ENCODE measurements at regions not wholly inside any gene's neighbourhood (a gene's known extent, or its start where the extent isn't known, plus 50 kb on each side); places are given as distances from the start of the nearest gene placed in this dataset.

DNA sequence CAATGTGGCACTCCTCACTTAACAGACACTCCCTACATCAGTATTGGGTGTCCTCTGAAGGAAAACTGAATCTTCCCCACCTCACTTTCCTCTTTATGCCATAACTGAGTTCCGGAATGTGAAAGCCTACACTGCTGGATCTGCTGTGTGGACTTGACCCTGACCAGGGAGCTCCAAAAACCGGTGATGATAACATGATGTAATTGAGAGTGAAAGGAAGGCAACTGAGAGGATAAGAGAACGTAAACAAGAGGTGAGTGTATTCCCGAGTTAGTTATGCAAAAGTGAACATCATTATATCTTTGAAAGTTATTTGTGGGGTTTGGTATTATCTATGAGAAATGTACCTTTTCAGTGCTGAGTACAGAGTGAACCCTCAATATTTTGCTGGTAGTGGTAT is 1794.8 kb downstream of the MRPL39 start:
- 93% methylated on average over 2 of the region's 4 CpGs for WGBS (ENCODE audit: insufficient coverage)
- intact Hi-C loops (cut with micrococcal nuclease), result no loop called here
- H3K4me3 ChIP-seq (ENCODE audit: control extremely low read depth in 1 of 5, extremely low read depth in 1 of 5, insufficient read depth in 1 of 5, low read depth in 2 of 5, low read length in 4 of 5), result no peak overlapping the region
- peak overlapping the region; percentile 56 for H2AFZ ChIP-seq (ENCODE audit: insufficient read depth, low read depth, low read length, poor library complexity, severe bottlenecking)
- no peaks in the 10 kb centered on the region for H4K20me1 ChIP-seq (ENCODE audit: control insufficient read depth, insufficient read depth, low read length, poor library complexity, severe bottlenecking)
- H3K9me3 Mint-ChIP-seq (ENCODE audit: insufficient read depth), result no peaks in the 10 kb centered on the region
- H3K27ac ChIP-seq (ENCODE audit: low read length in 2 of 2), result no peak overlapping the region
- H3K4me1 Mint-ChIP-seq, result peaks cover 14% of the 10 kb centered on the region
- H3K36me3 ChIP-seq (replicated peaks in 1 of 2; ENCODE audit: control extremely low read depth in 1 of 2, control insufficient read depth in 1 of 2, extremely low read depth in 1 of 2, insufficient read depth in 2 of 2, low read length in 1 of 2), result no peaks in the 10 kb centered on the region
- no peaks in the 10 kb centered on the region for H3K27me3 Mint-ChIP-seq
- H3K79me2 ChIP-seq (ENCODE audit: control insufficient read depth, insufficient read depth, low read length), result no peaks in the 10 kb centered on the region
- H3K4me3 Mint-ChIP-seq, result no peak overlapping the region
- no peak for TF ChIP-seq EZH2 (IDR thresholded peaks at IDR 0.05; ENCODE audit: borderline replicate concordance, insufficient read depth, low read depth, low read length, poor library complexity, severe bottlenecking)
- TF ChIP-seq, protein P1, sequence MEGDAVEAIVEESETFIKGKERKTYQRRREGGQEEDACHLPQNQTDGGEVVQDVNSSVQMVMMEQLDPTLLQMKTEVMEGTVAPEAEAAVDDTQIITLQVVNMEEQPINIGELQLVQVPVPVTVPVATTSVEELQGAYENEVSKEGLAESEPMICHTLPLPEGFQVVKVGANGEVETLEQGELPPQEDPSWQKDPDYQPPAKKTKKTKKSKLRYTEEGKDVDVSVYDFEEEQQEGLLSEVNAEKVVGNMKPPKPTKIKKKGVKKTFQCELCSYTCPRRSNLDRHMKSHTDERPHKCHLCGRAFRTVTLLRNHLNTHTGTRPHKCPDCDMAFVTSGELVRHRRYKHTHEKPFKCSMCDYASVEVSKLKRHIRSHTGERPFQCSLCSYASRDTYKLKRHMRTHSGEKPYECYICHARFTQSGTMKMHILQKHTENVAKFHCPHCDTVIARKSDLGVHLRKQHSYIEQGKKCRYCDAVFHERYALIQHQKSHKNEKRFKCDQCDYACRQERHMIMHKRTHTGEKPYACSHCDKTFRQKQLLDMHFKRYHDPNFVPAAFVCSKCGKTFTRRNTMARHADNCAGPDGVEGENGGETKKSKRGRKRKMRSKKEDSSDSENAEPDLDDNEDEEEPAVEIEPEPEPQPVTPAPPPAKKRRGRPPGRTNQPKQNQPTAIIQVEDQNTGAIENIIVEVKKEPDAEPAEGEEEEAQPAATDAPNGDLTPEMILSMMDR (IDR thresholded peaks at IDR 0.05), result no peak
- H3K9ac ChIP-seq (ENCODE audit: low read length), result no peak overlapping the region
- peaks cover 11 to 17% of the 10 kb centered on the region in 2 donors for H3K4me1 ChIP-seq (ENCODE audit: control insufficient read depth in 2 of 2, insufficient read depth in 2 of 2, low read length in 2 of 2)
- H3K9me3 ChIP-seq (ENCODE audit: control extremely low read depth in 1 of 3, control insufficient read depth in 2 of 3, insufficient read depth in 1 of 3, low read length in 2 of 3), result peaks cover 0 to 10% (median 0%) of the 10 kb centered on the region in 3 donors
- DNase-seq (no peak), ATAC-seq (ENCODE audit: low read depth) (no peak)
- ChIA-PET POLR2A (no interaction called here), CTCF (interaction anchor here (1.2 kb wide), 1 partner anchor 40 kb away, joined by 3 read pairs; no protein-coding TSS in a partner anchor)
- H3K27ac Mint-ChIP-seq, result no peak overlapping the region
- H3K27me3 ChIP-seq (replicated peaks in 1 of 4; ENCODE audit: control extremely low read depth in 1 of 4, control insufficient read depth in 3 of 4, insufficient read depth in 4 of 4, low read length in 3 of 4), result no peaks in the 10 kb centered on the region
- peak overlapping the region; percentile 39 for H3K4me2 ChIP-seq (replicated peaks; ENCODE audit: low read depth, low read length, poor library complexity, severe bottlenecking)

DNA sequence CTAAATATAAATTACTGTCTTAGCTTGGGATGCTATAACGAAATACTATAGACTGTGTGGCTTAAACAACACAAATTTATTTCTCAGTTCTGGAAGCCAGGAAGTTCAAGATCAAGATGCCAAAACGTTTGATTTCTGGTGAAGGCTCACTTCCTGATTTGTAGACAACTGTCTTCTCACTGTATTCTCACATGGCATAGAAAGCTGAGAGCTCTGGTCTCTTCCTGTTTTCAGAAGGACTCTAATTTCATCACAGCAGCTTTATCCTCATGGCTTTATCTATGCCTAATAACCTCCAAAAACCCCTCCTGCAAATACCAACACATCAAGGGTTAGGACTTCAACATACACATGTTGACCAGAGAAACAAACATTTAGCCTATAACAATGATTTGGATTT is 1795.5 kb downstream of the MRPL39 start:
- Histone ChIP-seq H3K27me3 (replicated peaks in 1 of 4; ENCODE audit: control extremely low read depth in 1 of 4, control insufficient read depth in 3 of 4, insufficient read depth in 4 of 4, low read length in 3 of 4) (no peaks in the 10 kb centered on the region), H3K4me3 (ENCODE audit: control extremely low read depth in 1 of 5, extremely low read depth in 1 of 5, insufficient read depth in 1 of 5, low read depth in 2 of 5, low read length in 4 of 5) (no peak overlapping the region), H4K20me1 (ENCODE audit: control insufficient read depth, insufficient read depth, low read length, poor library complexity, severe bottlenecking) (no peaks in the 10 kb centered on the region), H3K79me2 (ENCODE audit: control insufficient read depth, insufficient read depth, low read length) (no peaks in the 10 kb centered on the region), H3K36me3 (replicated peaks in 1 of 2; ENCODE audit: control extremely low read depth in 1 of 2, control insufficient read depth in 1 of 2, extremely low read depth in 1 of 2, insufficient read depth in 2 of 2, low read length in 1 of 2) (no peaks in the 10 kb centered on the region), H2AFZ (ENCODE audit: insufficient read depth, low read depth, low read length, poor library complexity, severe bottlenecking) (peak overlapping the region; percentile 56), H3K9me3 (ENCODE audit: control extremely low read depth in 1 of 3, control insufficient read depth in 2 of 3, insufficient read depth in 1 of 3, low read length in 2 of 3) (peaks cover 0 to 13% (median 0%) of the 10 kb centered on the region in 3 donors), H3K4me1 (ENCODE audit: control insufficient read depth in 2 of 2, insufficient read depth in 2 of 2, low read length in 2 of 2) (peaks cover 11 to 17% of the 10 kb centered on the region in 2 donors), H3K9ac (ENCODE audit: low read length) (no peak overlapping the region), H3K27ac (ENCODE audit: low read length in 2 of 2) (peak overlapping the region in 1 of 2 donors; percentile 21), H3K4me2 (replicated peaks; ENCODE audit: low read depth, low read length, poor library complexity, severe bottlenecking) (peak overlapping the region; percentile 39)
- intact Hi-C loops (cut with micrococcal nuclease), result no loop called here
- peak overlapping the region; percentile 50 for H3K27ac Mint-ChIP-seq
- peaks cover 14% of the 10 kb centered on the region for H3K4me1 Mint-ChIP-seq
- CTCF ChIA-PET, result interaction anchor here (0.6 to 1.2 kb wide), 2 partner anchors 40 to 42 kb away, joined by 3 to 4 read pairs; no protein-coding TSS in a partner anchor
- no peak overlapping the region for H3K4me3 Mint-ChIP-seq
- H3K9me3 Mint-ChIP-seq (ENCODE audit: insufficient read depth), result no peaks in the 10 kb centered on the region
- POLR2A ChIA-PET, result no interaction called here
- TF ChIP-seq EZH2 (IDR thresholded peaks at IDR 0.05; ENCODE audit: borderline replicate concordance, insufficient read depth, low read depth, low read length, poor library complexity, severe bottlenecking), result no peak
- TF ChIP-seq, protein P1 (IDR thresholded peaks at IDR 0.05), result no peak
- WGBS (ENCODE audit: insufficient coverage), result 0% methylated on average over 1 of the region's 2 CpGs
- ATAC-seq (ENCODE audit: low read depth) (peak; percentile 51), DNase-seq (peak; percentile 60)
- no peaks in the 10 kb centered on the region for H3K27me3 Mint-ChIP-seq

All from B cell (primary cell).